ENCODE measurements at regions not wholly inside any gene's neighbourhood (a gene's known extent, or its start where the extent isn't known, plus 50 kb on each side); places are given as distances from the start of the nearest gene placed in this dataset.

- TF ChIP-seq ZBTB2 (CRISPR knock-in tag; IDR thresholded peaks at IDR 0.05; ENCODE audit: low read depth) (no peak), SATB2 (CRISPR knock-in tag; IDR thresholded peaks at IDR 0.05) (no peak), ZNF550 (CRISPR knock-in tag; IDR thresholded peaks at IDR 0.05; ENCODE audit: borderline replicate concordance) (no peak)
- TF ChIP-seq, protein P1, sequence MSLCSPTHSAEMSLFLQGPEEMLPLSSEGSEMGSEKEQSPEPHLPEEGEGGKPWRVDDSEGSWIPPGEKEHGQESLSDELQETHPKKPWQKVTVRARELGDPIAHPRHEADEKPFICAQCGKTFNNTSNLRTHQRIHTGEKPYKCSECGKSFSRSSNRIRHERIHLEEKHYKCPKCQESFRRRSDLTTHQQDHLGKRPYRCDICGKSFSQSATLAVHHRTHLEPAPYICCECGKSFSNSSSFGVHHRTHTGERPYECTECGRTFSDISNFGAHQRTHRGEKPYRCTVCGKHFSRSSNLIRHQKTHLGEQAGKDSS (CRISPR knock-in tag; IDR thresholded peaks at IDR 0.05; ENCODE audit: borderline replicate concordance, low read depth) = no peak
Measured at GRCh38 chr12:59388176-59388575, 207.7 kb upstream of the SLC16A7 start (continued).

GRCh38 chr12:59386236-59386635 lies 209.6 kb upstream of the SLC16A7 start:
- no peak for FAIRE-seq
- CTCF ChIA-PET (ENCODE audit: low intra/inter-chr PET ratio, low total read pairs) = no interaction called here
- H3K79me2 ChIP-seq (ENCODE audit: insufficient read depth, low read length) = no peaks in the 10 kb centered on the region
- TF ChIP-seq E2F5 (CRISPR knock-in tag; conservative IDR thresholded peaks at IDR 0.05) (no peak), NCOA5 (CRISPR knock-in tag; IDR thresholded peaks at IDR 0.05) (no peak), CREB3 (CRISPR knock-in tag; IDR thresholded peaks at IDR 0.05) (no peak), SNAPC2 (CRISPR knock-in tag; IDR thresholded peaks at IDR 0.05) (no peak), HDAC6 (IDR thresholded peaks at IDR 0.05; ENCODE audit: low read depth, low read length) (no peak), RFXAP (CRISPR knock-in tag; IDR thresholded peaks at IDR 0.05; ENCODE audit: borderline replicate concordance) (no peak), CEBPG (CRISPR knock-in tag; IDR thresholded peaks at IDR 0.05) (no peak), ZNF776 (CRISPR knock-in tag; IDR thresholded peaks at IDR 0.05) (no peak), ZBTB2 (CRISPR knock-in tag; IDR thresholded peaks at IDR 0.05; ENCODE audit: low read depth) (no peak)
- TF ChIP-seq, protein P2, sequence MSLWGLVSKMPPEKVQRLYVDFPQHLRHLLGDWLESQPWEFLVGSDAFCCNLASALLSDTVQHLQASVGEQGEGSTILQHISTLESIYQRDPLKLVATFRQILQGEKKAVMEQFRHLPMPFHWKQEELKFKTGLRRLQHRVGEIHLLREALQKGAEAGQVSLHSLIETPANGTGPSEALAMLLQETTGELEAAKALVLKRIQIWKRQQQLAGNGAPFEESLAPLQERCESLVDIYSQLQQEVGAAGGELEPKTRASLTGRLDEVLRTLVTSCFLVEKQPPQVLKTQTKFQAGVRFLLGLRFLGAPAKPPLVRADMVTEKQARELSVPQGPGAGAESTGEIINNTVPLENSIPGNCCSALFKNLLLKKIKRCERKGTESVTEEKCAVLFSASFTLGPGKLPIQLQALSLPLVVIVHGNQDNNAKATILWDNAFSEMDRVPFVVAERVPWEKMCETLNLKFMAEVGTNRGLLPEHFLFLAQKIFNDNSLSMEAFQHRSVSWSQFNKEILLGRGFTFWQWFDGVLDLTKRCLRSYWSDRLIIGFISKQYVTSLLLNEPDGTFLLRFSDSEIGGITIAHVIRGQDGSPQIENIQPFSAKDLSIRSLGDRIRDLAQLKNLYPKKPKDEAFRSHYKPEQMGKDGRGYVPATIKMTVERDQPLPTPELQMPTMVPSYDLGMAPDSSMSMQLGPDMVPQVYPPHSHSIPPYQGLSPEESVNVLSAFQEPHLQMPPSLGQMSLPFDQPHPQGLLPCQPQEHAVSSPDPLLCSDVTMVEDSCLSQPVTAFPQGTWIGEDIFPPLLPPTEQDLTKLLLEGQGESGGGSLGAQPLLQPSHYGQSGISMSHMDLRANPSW (CRISPR knock-in tag; IDR thresholded peaks at IDR 0.05; ENCODE audit: borderline replicate concordance) = no peak
- TF ChIP-seq, protein P3, sequence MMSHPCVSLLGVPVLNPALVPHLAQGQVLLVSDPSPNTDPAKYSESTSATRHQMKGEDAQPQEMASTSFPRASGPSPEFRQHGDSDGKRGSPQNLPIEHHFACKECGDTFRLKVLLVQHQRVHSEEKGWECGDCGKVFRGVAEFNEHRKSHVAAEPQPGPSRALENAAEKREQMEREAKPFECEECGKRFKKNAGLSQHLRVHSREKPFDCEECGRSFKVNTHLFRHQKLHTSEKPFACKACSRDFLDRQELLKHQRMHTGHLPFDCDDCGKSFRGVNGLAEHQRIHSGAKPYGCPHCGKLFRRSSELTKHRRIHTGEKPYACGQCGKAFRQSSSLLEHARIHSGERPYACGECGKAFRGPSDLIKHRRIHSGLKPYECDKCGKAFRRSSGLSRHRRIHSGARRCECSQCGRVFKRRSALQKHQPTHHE (CRISPR knock-in tag; IDR thresholded peaks at IDR 0.05; ENCODE audit: borderline replicate concordance) = no peak

More at GRCh38 chr12:59386236-59386635, 209.6 kb upstream of the SLC16A7 start:
- Histone ChIP-seq H3K27ac (ENCODE audit: extremely low read length, insufficient read depth, low read length) (no peak overlapping the region), H2AFZ (ENCODE audit: low read length) (no peak overlapping the region), H4K20me1 (ENCODE audit: insufficient read depth, low read length) (no peaks in the 10 kb centered on the region), H3K4me1 (ENCODE audit: insufficient read depth, low read length) (no peaks in the 10 kb centered on the region), H3K4me2 (ENCODE audit: low read depth, low read length) (no peak overlapping the region), H3K27me3 (ENCODE audit: control insufficient read depth in 1 of 2, insufficient read depth in 2 of 2, low read length in 2 of 2) (no peaks in the 10 kb centered on the region; a peak in 1 of 5 replicates), H3K9ac (ENCODE audit: insufficient read depth, low read depth, low read length) (no peak overlapping the region), H3K4me3 (replicated peaks in 1 of 3; ENCODE audit: insufficient read depth in 1 of 3, low read depth in 2 of 3, low read length in 3 of 3) (no peak overlapping the region), H3K36me3 (replicated peaks in 1 of 2; ENCODE audit: control insufficient read depth in 1 of 2, insufficient read depth in 2 of 2, low read length in 2 of 2) (no peaks in the 10 kb centered on the region), H3K9me3 (ENCODE audit: low read length) (no peaks in the 10 kb centered on the region; the same call in 1 of the 2 replicates)
- ATAC-seq (no peak), DNase-seq (ENCODE audit: low spot score) (no peak)
- intact Hi-C loops (cut with micrococcal nuclease; ENCODE audit: unreplicated experiment) = no loop called here
- BruUV-seq (replicated peaks) = no TSS peak
- POLR2A ChIA-PET = no interaction called here
- WGBS (ENCODE audit: low lambda C conversion rate) = 0% methylated on average over 1 of the region's 1 CpG
- in situ Hi-C loops (cut with HindIII; ENCODE audit: extremely low pct_ligation_motif_present, low pct_unique_long_range_greater_than_20kb) = no loop called here

Data from HepG2 (cell line).